Mononuclear cell (primary cell): ENCODE measurements at regions not wholly inside any gene's neighbourhood (a gene's known extent, or its start where the extent isn't known, plus 50 kb on each side); places are given as distances from the start of the nearest gene placed in this dataset.

Experiments used
- H3K27me3 ChIP-seq: 2 replicates; pipeline ENCODE4 v1.6.0; 2011; ENCODE audit warnings: low read length, control low read depth; ENCODE audit not compliant: insufficient read depth
- H3K4me1 ChIP-seq: 2 replicates; pipeline ENCODE4 v1.5.1; 2011; ENCODE audit warnings: mild to moderate bottlenecking, low read length, control low read depth; ENCODE audit not compliant: insufficient read depth
- H3K4me3 ChIP-seq: 2 replicates; pipeline ENCODE4 v1.5.1; 2011; ENCODE audit warnings: mild to moderate bottlenecking, low read length, moderate library complexity
- H3K9me3 ChIP-seq: 2 replicates; pipeline ENCODE4 v1.5.1; 2011; ENCODE audit warnings: low read depth, mild to moderate bottlenecking, control low read depth, low read length

DNA sequence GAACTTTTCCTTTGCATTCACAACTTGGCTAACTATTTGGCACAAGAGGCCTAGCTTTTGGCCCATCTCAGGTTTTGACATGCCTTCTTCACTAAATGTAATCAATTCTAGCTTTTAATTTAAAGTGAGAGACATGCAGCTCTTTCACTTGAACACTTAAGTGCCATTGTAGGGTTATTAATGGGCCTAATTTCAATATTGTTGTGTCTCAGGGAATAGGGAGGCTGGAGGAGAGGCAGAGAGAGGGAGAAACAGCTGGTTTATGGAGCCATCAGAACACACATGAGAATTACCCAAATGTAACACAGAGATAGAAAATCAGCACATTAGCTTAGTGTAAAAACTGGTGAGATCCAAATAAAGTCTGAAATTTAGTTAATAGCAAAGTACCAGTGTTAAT lies 157.4 kb downstream of the RPAP3 start:
- no peaks in the 10 kb centered on the region for H3K9me3 ChIP-seq
- no peak overlapping the region for H3K4me3 ChIP-seq
- H3K4me1 ChIP-seq: peaks cover 8% of the 10 kb centered on the region
- H3K27me3 ChIP-seq: no peaks in the 10 kb centered on the region

DNA sequence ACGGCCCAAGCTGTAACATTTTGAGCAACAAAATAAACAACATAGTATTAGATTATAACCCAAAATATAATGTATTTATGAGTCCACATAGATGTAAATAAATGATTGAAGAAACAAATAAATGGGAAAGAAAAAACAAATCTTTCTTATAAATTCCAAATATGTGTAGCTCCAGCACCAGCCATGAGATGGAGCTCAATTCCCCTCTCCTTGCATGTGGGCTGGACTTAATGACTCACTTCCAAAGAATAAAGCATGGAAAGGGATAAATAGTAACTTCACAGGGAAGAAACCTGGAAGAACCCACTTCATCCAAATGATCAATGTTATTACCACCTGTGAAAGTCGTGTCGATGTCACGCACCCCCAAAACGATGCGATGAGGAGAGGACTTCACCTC lies 158.8 kb downstream of the RPAP3 start:
- peaks cover 8% of the 10 kb centered on the region for H3K4me1 ChIP-seq
- H3K9me3 ChIP-seq: no peaks in the 10 kb centered on the region
- no peaks in the 10 kb centered on the region for H3K27me3 ChIP-seq
- H3K4me3 ChIP-seq: no peak overlapping the region

DNA sequence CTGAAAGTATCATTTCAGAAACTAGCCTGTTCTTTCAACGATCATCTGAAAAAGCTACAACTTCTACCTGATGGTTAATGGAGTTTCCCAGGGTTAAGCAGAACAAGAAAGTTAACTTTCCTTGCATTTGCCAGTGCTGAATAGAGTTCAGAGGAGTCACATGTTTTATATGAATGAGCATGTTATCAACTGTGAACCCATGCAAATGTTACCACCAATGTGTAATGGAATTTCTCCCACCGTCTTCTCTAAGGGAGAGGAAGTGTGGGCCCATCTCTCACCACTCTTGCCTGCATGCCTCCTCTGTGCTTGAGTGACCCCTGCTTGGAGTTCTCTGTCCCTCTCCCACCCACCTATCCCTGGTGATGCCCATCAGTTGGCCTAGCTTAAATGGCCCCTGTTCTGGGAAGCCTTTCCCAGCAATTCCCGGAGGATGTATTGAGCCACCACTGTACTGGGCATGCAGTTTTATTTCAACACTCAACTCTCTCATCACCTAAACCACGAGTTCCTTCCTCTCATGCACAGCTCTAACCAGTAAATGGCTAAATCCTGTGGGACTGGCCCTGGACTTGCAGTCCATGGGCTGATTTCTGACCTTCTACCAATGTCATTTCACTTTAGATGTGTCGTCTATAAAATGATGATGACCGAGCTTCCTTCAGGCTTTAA lies 159.8 kb downstream of the RPAP3 start:
- no peak overlapping the region for H3K4me3 ChIP-seq
- peaks cover 8% of the 10 kb centered on the region for H3K4me1 ChIP-seq
- no peaks in the 10 kb centered on the region for H3K27me3 ChIP-seq
- H3K9me3 ChIP-seq: no peaks in the 10 kb centered on the region

DNA sequence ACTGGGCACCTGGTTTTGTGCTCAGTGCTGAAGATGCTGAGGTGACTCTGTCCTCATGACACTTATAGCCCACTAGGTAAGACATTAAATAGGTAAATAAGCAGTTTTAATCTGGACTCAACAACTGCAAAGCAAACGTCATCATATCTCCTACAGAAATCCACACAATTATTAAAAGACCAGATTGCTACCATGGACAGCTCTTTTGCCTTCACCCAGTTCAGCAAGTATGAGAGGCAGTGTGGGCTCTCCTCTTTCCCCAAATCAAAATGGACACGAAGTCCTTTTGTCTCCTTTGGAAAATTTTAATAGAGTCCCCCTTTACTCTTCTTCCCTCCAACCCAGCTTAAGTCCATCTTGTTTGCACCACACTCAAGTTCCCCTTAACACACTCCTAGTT lies 171.1 kb downstream of the RPAP3 start:
- Histone ChIP-seq H3K9me3 (peaks cover 14% of the 10 kb centered on the region), H3K27me3 (peaks cover 5% of the 10 kb centered on the region), H3K4me1 (no peaks in the 10 kb centered on the region), H3K4me3 (no peak overlapping the region)

DNA sequence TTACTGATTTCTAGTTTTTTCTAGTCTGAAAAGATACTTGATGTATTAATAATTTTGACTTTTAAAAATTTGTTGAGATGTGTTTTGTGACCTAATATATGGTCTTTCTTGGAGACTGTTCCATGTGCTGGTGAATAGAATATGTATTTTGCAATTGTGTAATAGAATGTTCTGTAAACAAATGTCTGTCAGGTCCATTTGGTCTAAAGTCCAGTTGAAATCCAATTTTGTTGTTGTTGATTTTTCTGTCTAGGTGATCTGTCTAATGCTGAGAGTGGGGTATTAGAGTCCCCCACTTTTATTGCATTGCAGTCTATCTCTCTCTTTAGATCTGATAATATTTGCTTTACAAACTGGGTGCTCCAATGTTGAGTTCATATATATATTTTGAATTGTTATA lies 175.8 kb downstream of the RPAP3 start:
- H3K4me1 ChIP-seq: no peaks in the 10 kb centered on the region
- peaks cover 11% of the 10 kb centered on the region for H3K27me3 ChIP-seq
- no peak overlapping the region for H3K4me3 ChIP-seq
- H3K9me3 ChIP-seq: peaks cover 27% of the 10 kb centered on the region

DNA sequence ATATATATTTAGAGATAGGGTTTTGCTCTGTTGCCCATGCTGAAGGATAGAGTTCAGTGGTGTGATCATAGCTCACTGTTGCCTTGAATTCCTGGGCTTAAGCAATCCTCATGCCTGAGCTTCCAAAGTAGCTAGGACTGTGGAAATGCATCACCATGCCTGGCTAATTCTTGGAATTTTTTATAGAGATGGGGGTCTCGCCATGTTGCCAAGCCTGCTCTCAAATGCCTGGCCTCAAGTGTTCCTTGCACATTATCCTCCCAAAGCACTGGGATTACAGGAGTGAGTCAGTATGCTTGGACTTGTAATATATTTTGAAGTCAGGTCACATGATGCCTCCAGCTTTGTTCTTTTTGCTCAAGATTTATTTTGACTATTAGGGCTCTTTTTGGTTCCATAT lies 178.0 kb downstream of the RPAP3 start:
- no peak overlapping the region for H3K4me3 ChIP-seq
- H3K4me1 ChIP-seq: no peaks in the 10 kb centered on the region
- peaks cover 27% of the 10 kb centered on the region for H3K9me3 ChIP-seq
- peaks cover 11% of the 10 kb centered on the region for H3K27me3 ChIP-seq

DNA sequence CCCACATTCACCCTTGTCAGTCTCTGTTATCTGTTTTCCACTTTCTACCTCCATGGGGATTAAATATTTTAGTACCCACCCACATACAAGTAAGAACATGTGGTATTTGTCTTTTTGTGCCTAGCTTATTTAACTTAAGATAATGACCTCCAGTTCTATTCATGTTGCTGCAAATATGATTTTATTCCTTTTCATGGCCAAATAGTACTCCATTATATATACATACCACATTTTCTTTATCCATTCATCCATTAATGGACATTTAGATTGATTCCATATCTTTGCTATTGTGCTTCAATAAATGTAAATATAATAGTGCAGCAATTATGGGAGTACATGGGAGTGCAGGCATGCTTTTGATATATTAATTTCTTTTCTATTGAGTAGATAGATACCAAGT lies 185.8 kb downstream of the RPAP3 start:
- no peaks in the 10 kb centered on the region for H3K27me3 ChIP-seq
- H3K9me3 ChIP-seq: no peaks in the 10 kb centered on the region
- no peak overlapping the region for H3K4me3 ChIP-seq
- no peaks in the 10 kb centered on the region for H3K4me1 ChIP-seq

DNA sequence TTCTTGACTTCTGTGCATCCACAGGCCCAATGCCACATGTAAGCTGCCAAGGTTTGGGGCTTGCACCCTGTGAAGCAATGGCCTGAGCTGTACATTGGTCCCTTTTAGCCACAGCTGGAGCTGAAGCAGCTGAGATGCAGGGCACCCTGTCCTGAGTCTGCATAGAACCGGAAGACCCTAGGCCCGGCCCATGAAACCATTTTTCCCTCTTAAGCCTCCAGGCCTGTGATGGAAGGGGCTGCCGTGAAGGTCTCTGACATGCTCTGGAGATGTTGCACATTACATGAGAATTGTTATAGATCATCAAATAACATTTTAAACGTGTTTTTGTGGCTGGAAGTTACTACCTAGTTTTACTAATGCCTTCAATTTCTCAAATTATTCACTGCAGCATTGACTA lies 188.7 kb downstream of the RPAP3 start:
- Histone ChIP-seq H3K27me3 (no peaks in the 10 kb centered on the region), H3K9me3 (no peaks in the 10 kb centered on the region), H3K4me1 (no peaks in the 10 kb centered on the region), H3K4me3 (no peak overlapping the region)

DNA sequence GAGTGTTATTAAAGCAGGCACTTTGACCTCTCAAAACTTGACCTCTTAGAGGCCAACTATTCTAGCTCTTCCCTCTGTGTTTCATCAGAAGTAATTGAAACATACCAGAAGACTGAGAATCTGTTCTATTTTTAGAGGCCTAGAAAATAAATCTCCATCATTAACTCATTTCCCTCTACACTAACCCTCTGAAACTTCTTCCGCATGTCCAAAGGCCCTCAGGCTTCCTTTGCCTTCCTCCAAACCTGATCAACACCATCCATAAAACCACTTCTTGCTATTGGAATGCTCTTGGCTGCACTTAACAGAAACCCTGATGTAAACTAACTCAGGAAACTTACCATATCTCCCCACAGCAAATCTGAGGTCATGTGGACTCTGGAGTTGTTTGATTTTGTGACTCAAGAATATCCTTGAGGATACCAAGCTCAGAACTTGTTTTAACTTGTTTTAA lies 196.4 kb downstream of the RPAP3 start:
- no peaks in the 10 kb centered on the region for H3K4me1 ChIP-seq

DNA sequence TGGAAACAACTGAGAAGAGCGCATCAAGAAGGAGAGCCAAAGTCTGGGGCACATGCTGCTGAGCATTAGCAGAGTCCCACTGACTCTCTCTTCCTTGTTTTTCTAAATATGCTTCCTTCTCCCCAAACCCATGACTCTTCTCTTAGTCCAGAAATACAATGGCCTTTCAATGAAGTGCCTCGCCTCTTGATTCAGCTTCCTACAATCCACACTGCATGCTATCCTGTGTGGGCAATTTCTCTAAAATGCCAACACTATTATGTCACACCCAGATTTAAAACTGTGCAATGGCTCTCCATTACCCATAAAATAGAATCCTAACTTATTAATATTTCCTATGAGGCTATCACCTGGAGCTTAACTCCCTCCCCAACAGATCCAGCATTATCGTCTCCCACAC lies 198.6 kb downstream of the RPAP3 start:
- Histone ChIP-seq H3K4me3 (no peak overlapping the region), H3K4me1 (no peaks in the 10 kb centered on the region), H3K27me3 (no peaks in the 10 kb centered on the region), H3K9me3 (no peaks in the 10 kb centered on the region)

More for the DNA sequence above, 196.4 kb downstream of the RPAP3 start:
- Histone ChIP-seq H3K27me3 (no peaks in the 10 kb centered on the region), H3K9me3 (no peaks in the 10 kb centered on the region), H3K4me3 (no peak overlapping the region)

DNA sequence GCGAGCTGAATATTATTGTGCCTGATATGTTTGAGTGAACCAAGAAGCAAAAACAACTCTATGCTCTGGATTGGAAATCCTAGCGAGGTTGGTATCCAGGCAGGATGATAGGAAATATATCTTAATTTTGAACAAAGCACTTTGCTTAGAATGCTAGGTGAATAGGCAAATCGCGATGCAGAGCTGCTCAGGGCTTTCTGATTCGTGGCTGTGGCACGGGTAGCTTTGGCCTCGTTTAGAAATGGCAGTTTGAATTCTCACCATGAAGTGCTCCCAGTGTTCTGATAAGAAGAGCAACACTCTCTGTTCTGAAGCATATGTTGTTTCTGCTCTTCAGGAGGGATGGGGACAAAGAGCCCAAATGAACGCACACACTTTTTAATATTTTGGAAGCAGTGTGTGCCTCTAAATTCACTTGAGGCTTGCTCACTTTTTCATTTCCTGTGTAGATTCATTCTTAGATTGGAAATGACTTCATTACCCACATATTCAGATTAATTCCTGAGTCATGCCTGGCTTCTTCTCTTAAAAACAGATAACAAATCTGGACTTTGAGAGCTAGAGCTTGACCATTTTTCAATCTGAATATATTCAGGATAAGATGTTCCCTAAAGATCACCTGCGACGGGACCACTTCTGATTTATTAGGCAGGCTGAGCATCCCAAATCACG lies 200.9 kb downstream of the RPAP3 start:
- Histone ChIP-seq H3K4me3 (no peak overlapping the region), H3K27me3 (no peaks in the 10 kb centered on the region)

DNA sequence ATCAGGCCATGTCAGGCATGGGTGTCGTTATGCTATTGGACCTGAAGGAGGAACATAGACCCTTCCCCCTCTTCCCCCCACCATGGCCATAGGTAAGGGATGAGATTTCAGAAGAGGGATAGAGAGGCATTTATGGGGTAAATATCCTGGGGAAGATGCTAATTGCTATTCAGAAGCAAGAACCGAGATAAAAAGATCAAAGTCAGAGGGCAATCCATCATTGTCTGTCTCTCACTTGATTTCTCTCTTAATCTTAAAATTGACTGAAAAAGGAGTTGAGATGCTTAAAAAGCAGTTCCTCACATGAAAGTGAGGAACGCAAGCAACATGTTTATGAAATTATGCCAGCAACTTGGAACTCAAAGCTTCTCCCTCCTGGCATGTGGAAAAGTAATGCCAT lies 212.0 kb downstream of the RPAP3 start:
- no peaks in the 10 kb centered on the region for H3K27me3 ChIP-seq
- no peaks in the 10 kb centered on the region for H3K9me3 ChIP-seq
- H3K4me1 ChIP-seq: no peaks in the 10 kb centered on the region
- no peak overlapping the region for H3K4me3 ChIP-seq

More for the DNA sequence above, 200.9 kb downstream of the RPAP3 start:
- Histone ChIP-seq H3K4me1 (no peaks in the 10 kb centered on the region), H3K9me3 (no peaks in the 10 kb centered on the region)

DNA sequence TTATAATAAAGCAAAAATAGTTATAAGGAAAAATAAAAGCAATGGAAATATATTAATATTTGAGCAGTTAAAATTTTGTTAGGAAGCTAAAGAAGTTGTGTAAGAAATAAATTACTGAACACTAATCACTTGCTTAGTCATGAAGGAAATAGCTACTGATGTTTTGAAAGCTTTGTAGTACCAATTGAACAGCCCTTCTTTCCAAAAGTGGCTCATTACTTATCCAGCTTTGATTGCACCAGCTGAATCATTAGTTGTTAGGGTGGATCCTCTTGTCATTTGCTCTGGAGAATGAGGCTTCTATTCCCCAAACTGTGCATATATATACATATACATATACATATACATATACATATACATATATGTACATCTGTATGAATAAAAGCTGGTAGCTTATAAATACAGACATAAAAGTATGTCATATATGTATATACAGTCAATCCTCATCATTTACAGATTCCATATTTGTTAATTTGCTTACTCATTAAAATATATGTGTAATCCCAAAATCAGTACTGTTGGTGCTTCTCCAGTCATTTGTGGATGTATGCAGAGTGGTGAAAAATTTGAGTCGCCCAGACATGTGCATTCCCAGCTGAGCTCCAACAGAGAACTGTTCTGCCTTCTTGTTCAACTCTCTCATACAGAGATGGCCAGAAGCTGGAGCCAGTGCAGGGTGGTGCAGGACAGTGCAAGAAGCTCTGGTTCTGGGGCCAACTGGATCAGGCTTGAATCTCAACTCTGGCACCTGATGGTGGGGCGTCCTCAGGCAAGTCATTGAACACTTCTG lies 214.1 kb downstream of the RPAP3 start:
- Histone ChIP-seq H3K27me3 (no peaks in the 10 kb centered on the region), H3K9me3 (no peaks in the 10 kb centered on the region), H3K4me3 (no peak overlapping the region), H3K4me1 (no peaks in the 10 kb centered on the region)

DNA sequence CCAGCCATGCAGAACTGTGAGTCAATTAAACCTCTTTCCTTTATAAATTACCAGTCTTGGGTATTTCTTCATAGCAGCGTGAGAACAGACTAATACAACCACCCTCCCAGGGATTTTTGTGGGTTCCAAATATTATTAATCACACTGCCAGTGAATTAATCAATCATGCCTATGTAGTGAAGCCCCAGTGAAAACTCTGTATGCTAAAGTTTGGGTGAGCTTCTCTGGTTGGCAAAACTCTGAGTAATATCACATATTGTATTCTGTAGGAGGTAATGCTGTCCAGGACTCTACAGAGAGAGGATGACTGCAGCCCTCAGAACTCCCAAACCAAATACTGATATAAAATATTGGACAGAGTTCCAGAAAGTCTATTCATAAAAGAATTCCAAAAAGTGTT lies 216.9 kb downstream of the RPAP3 start:
- no peaks in the 10 kb centered on the region for H3K9me3 ChIP-seq
- H3K4me3 ChIP-seq: no peak overlapping the region
- H3K4me1 ChIP-seq: no peaks in the 10 kb centered on the region
- H3K27me3 ChIP-seq: peaks cover 7% of the 10 kb centered on the region

DNA sequence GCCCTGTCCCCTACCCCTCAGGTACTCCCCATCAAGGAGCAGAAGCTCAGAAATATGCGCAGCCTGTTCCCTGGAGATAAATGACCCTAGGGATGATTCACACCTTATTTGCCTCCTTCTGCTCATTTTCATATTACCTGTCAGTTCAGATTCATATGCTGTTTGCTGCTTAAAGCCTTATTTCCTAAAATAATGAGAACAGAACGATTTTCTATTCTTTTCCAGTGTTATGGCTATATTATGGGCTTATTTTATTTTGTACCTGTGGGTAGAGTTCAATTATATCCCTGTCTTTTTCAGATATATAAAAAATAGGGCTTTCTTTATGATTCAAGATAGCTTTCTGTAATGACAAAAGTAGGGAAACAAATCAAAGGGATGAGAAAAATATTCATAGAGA lies 224.8 kb downstream of the RPAP3 start:
- Histone ChIP-seq H3K9me3 (peaks cover 20% of the 10 kb centered on the region), H3K4me1 (no peaks in the 10 kb centered on the region), H3K4me3 (no peak overlapping the region), H3K27me3 (peaks cover 13% of the 10 kb centered on the region)
